Nephron (organoid): ENCODE measurements at regions not wholly inside any gene's neighbourhood (a gene's known extent, or its start where the extent isn't known, plus 50 kb on each side); places are given as distances from the start of the nearest gene placed in this dataset.

Experiments used
- H3K27ac Mint-ChIP-seq, 3 experiments: 2 replicates each; pipeline ENCODE4 v1.8.0; 2020; ENCODE audit warnings: mixed read lengths in 3 of 3, mild to moderate bottlenecking in 2 of 3, moderate library complexity in 1 of 3
- H3K27me3 Mint-ChIP-seq: 2 replicates; pipeline ENCODE4 v1.8.0; 2021; ENCODE audit warnings: low read depth, mild to moderate bottlenecking, moderate library complexity, mixed read lengths
- H3K36me3 Mint-ChIP-seq: 2 replicates; pipeline ENCODE4 v1.8.0; 2020; ENCODE audit warnings: low read depth, mixed read lengths
- H3K4me1 Mint-ChIP-seq: 2 replicates; pipeline ENCODE4 v1.8.0; 2020; ENCODE audit warnings: mixed read lengths
- H3K4me3 Mint-ChIP-seq, 3 experiments: 2 replicates each; pipeline ENCODE4 v1.8.0; 2020; ENCODE audit warnings: mild to moderate bottlenecking in 3 of 3, mixed read lengths in 3 of 3, moderate library complexity in 2 of 3
- H3K9me3 Mint-ChIP-seq: 2 replicates; pipeline ENCODE4 v1.8.0; 2020; ENCODE audit warnings: mixed read lengths
- TF ChIP-seq, protein P1 (sequence below), 3 experiments: fragments of 200-600 bp; sonication (generic); IDR thresholded peaks; one replicate each; pipeline ENCODE4 v1.5.0; 2021; ENCODE audit warnings: antibody characterized with exemption in 3 of 3; ENCODE audit not compliant: unreplicated experiment in 3 of 3

GRCh38 chr4:103484521-103484920 is 235.3 kb downstream of the TACR3 start:
- TF ChIP-seq, protein P1, sequence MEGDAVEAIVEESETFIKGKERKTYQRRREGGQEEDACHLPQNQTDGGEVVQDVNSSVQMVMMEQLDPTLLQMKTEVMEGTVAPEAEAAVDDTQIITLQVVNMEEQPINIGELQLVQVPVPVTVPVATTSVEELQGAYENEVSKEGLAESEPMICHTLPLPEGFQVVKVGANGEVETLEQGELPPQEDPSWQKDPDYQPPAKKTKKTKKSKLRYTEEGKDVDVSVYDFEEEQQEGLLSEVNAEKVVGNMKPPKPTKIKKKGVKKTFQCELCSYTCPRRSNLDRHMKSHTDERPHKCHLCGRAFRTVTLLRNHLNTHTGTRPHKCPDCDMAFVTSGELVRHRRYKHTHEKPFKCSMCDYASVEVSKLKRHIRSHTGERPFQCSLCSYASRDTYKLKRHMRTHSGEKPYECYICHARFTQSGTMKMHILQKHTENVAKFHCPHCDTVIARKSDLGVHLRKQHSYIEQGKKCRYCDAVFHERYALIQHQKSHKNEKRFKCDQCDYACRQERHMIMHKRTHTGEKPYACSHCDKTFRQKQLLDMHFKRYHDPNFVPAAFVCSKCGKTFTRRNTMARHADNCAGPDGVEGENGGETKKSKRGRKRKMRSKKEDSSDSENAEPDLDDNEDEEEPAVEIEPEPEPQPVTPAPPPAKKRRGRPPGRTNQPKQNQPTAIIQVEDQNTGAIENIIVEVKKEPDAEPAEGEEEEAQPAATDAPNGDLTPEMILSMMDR (IDR thresholded peaks at IDR 0.05; ENCODE audit: unreplicated experiment in 3 of 3): no peak
- H3K9me3 Mint-ChIP-seq: peaks cover 2% of the 10 kb centered on the region

DNA sequence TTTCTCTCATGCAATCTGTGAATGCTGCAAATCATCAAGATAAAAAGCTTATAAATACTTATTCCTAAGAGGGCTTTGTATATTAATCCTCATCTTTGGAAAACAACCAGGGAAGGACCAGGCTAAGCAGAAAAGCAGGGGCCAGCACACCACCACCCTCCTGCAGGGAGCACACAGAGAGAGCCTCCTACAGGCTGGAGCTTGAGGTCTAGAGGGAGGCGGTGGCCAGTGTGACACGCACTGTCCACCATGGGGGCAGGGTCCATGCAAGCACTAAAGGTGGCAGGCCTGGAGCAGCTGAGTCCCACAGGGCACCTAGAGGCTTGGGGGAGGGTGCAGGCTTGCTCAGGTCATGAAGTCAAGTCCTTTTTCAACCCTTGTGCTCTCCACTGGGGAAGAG is 236.9 kb downstream of the TACR3 start:
- Mint-ChIP-seq H3K4me3 (no peak overlapping the region), H3K27ac (no peak overlapping the region), H3K9me3 (no peaks in the 10 kb centered on the region), H3K36me3 (no peaks in the 10 kb centered on the region), H3K27me3 (peaks cover 3% of the 10 kb centered on the region), H3K4me1 (no peaks in the 10 kb centered on the region)
- TF ChIP-seq, protein P1 (IDR thresholded peaks at IDR 0.05; ENCODE audit: unreplicated experiment in 3 of 3): no peak

More at GRCh38 chr4:103484521-103484920, 235.3 kb downstream of the TACR3 start:
- H3K27ac Mint-ChIP-seq: no peak overlapping the region
- no peaks in the 10 kb centered on the region for H3K36me3 Mint-ChIP-seq
- H3K27me3 Mint-ChIP-seq: peaks cover 3% of the 10 kb centered on the region
- no peaks in the 10 kb centered on the region for H3K4me1 Mint-ChIP-seq
- H3K4me3 Mint-ChIP-seq: no peak overlapping the region

DNA sequence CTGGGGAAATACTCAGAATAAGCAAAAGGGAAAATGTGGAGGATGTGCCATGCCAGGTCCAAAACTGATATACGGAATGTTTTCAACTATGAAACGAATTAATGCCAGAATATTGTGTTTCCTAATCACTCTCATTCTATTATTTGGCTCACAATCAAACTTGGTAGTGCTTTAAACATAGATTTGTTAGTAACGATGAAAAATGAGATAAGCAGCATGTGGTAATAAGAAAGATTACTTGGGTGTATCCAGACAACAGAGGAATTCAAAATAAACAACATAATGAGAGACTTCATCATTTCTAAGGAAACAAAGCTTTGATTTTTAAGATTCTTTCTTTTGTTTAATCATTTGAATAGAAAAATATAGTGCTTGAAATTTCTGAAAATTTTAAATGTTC is 237.3 kb downstream of the TACR3 start:
- no peaks in the 10 kb centered on the region for H3K36me3 Mint-ChIP-seq
- H3K27me3 Mint-ChIP-seq: peaks cover 3% of the 10 kb centered on the region
- TF ChIP-seq, protein P1 (IDR thresholded peaks at IDR 0.05; ENCODE audit: unreplicated experiment in 3 of 3): no peak
- H3K4me3 Mint-ChIP-seq: no peak overlapping the region
- H3K9me3 Mint-ChIP-seq: no peaks in the 10 kb centered on the region
- H3K27ac Mint-ChIP-seq: no peak overlapping the region
- H3K4me1 Mint-ChIP-seq: no peaks in the 10 kb centered on the region

- H3K9me3 Mint-ChIP-seq: no peaks in the 10 kb centered on the region
- H3K36me3 Mint-ChIP-seq: no peaks in the 10 kb centered on the region
- TF ChIP-seq, protein P1 (IDR thresholded peaks at IDR 0.05; ENCODE audit: unreplicated experiment in 3 of 3): no peak
- H3K27ac Mint-ChIP-seq: no peak overlapping the region
- no peaks in the 10 kb centered on the region for H3K4me1 Mint-ChIP-seq
- no peak overlapping the region for H3K4me3 Mint-ChIP-seq
- H3K27me3 Mint-ChIP-seq: no peaks in the 10 kb centered on the region
Measured at GRCh38 chr4:103478734-103479133, 241.1 kb downstream of the TACR3 start.

- TF ChIP-seq, protein P1 (IDR thresholded peaks at IDR 0.05; ENCODE audit: unreplicated experiment in 3 of 3): no peak
- Mint-ChIP-seq H3K4me1 (no peaks in the 10 kb centered on the region), H3K27ac (no peak overlapping the region), H3K27me3 (no peaks in the 10 kb centered on the region), H3K36me3 (no peaks in the 10 kb centered on the region), H3K4me3 (no peak overlapping the region), H3K9me3 (no peaks in the 10 kb centered on the region)
Measured at GRCh38 chr4:103478210-103478609, 241.6 kb downstream of the TACR3 start.

DNA sequence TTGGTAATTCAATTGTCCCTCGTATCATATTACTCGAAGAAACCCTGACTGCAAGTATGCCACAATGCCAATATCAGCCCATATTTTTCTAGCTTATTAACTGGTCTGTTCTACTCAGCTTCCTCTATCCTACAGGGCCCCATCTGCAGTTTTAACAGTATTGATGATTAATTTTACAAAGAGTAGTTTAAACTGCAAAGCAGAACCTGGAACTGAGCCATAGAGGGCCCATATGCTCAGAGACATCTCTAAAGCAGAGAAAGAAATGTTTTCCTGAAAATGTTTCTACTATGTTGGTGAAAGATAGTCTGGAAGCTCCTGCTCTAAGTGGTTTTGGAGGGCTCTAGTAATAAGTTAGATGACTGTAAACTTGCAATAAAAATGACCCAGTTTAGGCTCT is 259.4 kb upstream of the CENPE start:
- no peak overlapping the region for H3K4me3 Mint-ChIP-seq

More for the DNA sequence above, 259.4 kb upstream of the CENPE start:
- TF ChIP-seq, protein P1 (IDR thresholded peaks at IDR 0.05; ENCODE audit: unreplicated experiment in 3 of 3): no peak
- Mint-ChIP-seq H3K4me1 (no peaks in the 10 kb centered on the region), H3K9me3 (no peaks in the 10 kb centered on the region), H3K36me3 (no peaks in the 10 kb centered on the region), H3K27me3 (no peaks in the 10 kb centered on the region), H3K27ac (no peak overlapping the region)
